GM18502 (cell line): ENCODE measurements at regions not wholly inside any gene's neighbourhood (a gene's known extent, or its start where the extent isn't known, plus 50 kb on each side); places are given as distances from the start of the nearest gene placed in this dataset.

Experiments
- ATAC-seq: cut with Tn5 transposase; IDR thresholded peaks from one replicate; pipeline ENCODE4 v1.9.1; 2021; ENCODE audit warnings: mild to moderate bottlenecking; ENCODE audit not compliant: unreplicated experiment, poor library complexity

- ATAC-seq, result no peak
Observed at GRCh38 chr7:25911738-25912607, 240.0 kb upstream of the NFE2L3 start.

- ATAC-seq, result no peak
Observed at GRCh38 chr7:25913598-25914224, 238.3 kb upstream of the NFE2L3 start.

GRCh38 chr7:25918731-25919130, 233.3 kb upstream of the NFE2L3 start:
- no peak for ATAC-seq

- no peak for ATAC-seq
Observed at GRCh38 chr7:25922296-25922695, 229.7 kb upstream of the NFE2L3 start.

GRCh38 chr7:25923741-25924460, 228.1 kb upstream of the NFE2L3 start:
- no peak for ATAC-seq

- no peak for ATAC-seq
Observed at GRCh38 chr7:25926009-25926408, 226.0 kb upstream of the NFE2L3 start.

GRCh38 chr7:25926451-25926850, 225.5 kb upstream of the NFE2L3 start:
- ATAC-seq, result no peak

- no peak for ATAC-seq
Observed at GRCh38 chr7:25926891-25927625, 224.9 kb upstream of the NFE2L3 start.

- no peak for ATAC-seq
Observed at GRCh38 chr7:25927626-25927978, 224.4 kb upstream of the NFE2L3 start.

- no peak for ATAC-seq
Observed at GRCh38 chr7:25928549-25929330, 223.3 kb upstream of the NFE2L3 start.

- no peak for ATAC-seq
Observed at GRCh38 chr7:25929448-25929847, 222.6 kb upstream of the NFE2L3 start.

GRCh38 chr7:25930492-25931048, 221.4 kb upstream of the NFE2L3 start:
- no peak for ATAC-seq

- ATAC-seq, result no peak
Observed at GRCh38 chr7:25931156-25931555, 220.8 kb upstream of the NFE2L3 start.

- ATAC-seq, result no peak
Observed at GRCh38 chr7:25933921-25934320, 218.1 kb upstream of the NFE2L3 start.

- ATAC-seq, result peak; percentile 33
Observed at GRCh38 chr7:25940086-25940906, 211.7 kb upstream of the NFE2L3 start.

GRCh38 chr7:25944777-25945515, 207.1 kb upstream of the NFE2L3 start:
- no peak for ATAC-seq

- no peak for ATAC-seq
Observed at GRCh38 chr7:25945608-25946007, 206.4 kb upstream of the NFE2L3 start.

GRCh38 chr7:25946181-25946580, 205.8 kb upstream of the NFE2L3 start:
- ATAC-seq, result no peak
